Choroid plexus epithelial cell (primary cell): ENCODE measurements at regions not wholly inside any gene's neighbourhood (a gene's known extent, or its start where the extent isn't known, plus 50 kb on each side); places are given as distances from the start of the nearest gene placed in this dataset.

Experiments
- DNase-seq: peaks from one replicate; pipeline ENCODE4 v3.0.0-alpha.2; 2010; ENCODE audit warnings: low read depth
- H3K4me3 ChIP-seq: 2 replicates; pipeline ENCODE4 v1.5.1; 2011; ENCODE audit warnings: low read depth, mild to moderate bottlenecking, control low read depth, low read length, moderate library complexity
- TF ChIP-seq, protein P1 (sequence below): conservative IDR thresholded peaks from 2 replicates; pipeline ENCODE4 v1.5.1; 2011; ENCODE audit warnings: low read depth, mild to moderate bottlenecking, control low read depth, inconsistent platforms, low read length, moderate library complexity

DNA sequence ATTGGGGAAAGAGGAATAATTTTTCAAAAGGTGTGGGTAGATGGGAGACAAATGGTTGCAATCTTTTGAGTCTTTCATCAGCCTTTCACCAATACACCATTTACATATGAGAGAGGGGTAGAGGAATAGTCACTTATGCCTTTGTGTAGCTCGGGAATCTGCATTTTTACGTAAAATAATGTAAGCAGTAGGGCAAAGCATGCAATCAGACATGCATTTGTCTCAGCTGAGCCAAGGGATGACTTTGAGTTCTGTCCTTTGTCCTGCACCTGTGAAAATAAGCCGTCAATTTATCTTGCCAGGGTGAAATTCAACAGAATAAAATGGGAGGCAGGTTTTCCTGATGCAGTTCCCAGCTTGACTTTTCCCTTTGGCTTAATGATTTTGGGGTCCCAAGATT is 1473.4 kb upstream of the TENM3 start:
- TF ChIP-seq, protein P1, sequence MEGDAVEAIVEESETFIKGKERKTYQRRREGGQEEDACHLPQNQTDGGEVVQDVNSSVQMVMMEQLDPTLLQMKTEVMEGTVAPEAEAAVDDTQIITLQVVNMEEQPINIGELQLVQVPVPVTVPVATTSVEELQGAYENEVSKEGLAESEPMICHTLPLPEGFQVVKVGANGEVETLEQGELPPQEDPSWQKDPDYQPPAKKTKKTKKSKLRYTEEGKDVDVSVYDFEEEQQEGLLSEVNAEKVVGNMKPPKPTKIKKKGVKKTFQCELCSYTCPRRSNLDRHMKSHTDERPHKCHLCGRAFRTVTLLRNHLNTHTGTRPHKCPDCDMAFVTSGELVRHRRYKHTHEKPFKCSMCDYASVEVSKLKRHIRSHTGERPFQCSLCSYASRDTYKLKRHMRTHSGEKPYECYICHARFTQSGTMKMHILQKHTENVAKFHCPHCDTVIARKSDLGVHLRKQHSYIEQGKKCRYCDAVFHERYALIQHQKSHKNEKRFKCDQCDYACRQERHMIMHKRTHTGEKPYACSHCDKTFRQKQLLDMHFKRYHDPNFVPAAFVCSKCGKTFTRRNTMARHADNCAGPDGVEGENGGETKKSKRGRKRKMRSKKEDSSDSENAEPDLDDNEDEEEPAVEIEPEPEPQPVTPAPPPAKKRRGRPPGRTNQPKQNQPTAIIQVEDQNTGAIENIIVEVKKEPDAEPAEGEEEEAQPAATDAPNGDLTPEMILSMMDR, result no peak
- no peak overlapping the region for H3K4me3 ChIP-seq
- no peak for DNase-seq

DNA sequence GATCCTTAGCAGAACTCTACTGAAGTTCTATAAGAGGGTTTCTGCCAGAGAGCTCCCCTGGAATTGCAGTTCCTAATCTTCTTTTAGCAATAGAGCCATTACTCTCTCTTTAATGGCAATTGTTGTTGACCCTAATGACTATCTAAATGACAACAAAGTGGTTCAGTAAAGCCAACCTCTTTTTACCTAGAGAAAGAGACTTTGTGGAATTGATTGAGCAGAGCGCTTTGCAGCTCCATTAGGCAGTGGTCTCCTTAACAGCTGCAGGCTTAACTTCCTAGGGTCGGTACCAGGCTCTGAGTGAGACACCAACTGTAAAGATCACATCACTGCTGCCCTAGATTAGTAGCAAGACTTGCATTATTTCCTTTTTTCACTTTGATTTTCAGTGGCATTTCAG is 1472.9 kb upstream of the TENM3 start:
- TF ChIP-seq, protein P1, result no peak
- no peak for DNase-seq
- no peak overlapping the region for H3K4me3 ChIP-seq

DNA sequence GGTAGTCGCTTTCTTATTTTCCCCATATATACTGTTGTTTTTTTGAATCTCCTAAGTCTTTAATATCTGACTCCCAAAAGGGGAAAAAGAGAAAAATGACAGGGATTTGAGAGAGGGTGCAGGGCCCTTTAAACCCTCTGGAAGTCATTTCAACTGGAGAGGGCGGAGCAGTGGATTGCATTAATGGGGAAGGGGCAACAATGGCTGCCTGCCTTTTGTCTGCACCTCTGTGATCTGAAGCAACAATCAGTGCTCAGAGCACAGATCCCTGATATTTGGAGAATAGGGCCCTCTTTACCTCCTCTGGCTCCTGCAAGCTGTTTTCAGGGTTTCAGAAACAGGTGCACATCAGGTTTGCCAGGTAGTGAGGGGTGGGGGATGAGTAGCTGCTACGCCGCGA is 1458.3 kb upstream of the TENM3 start:
- TF ChIP-seq, protein P1, result no peak
- DNase-seq, result no peak
- H3K4me3 ChIP-seq, result no peak overlapping the region

DNA sequence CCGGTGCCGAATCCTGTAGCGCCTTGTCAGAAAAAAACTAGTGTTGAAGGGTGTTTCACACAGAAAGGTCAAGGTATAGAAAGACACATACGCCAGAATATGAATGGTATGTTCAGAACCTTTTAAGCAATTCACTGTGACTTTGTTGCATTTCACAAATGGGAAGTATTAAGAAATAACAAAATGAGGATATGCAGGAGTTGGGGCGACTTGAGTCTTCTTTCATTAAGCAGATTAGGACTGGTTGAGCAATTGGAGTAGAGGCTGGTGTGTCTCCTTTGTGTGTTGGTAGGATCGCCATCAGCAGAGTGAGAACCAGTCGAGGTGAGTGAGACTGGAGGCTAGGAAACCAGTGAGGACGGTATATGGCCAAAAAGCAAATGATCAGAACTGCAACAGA is 1454.5 kb upstream of the TENM3 start:
- no peak overlapping the region for H3K4me3 ChIP-seq
- no peak for DNase-seq
- TF ChIP-seq, protein P1, result no peak

DNA sequence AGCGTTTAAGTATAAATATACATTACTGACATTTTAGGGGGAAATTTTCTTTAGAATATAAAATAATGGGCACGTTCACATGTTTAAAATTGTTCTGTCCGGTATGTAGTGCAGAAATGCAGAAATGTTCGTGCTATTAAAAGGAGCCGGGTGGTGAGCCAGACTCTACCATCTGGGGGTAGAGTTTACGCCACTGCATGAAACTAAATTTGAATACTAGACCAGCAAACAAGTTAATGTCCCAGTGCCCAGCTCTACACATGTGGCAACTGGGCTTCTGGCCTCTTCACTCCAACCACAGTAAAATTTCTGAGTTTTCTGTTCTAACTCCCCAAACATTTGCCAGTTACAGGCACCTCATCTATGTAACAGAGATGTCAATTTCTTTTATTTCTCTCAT is 1453.3 kb upstream of the TENM3 start:
- no peak overlapping the region for H3K4me3 ChIP-seq
- TF ChIP-seq, protein P1, result no peak
- DNase-seq, result no peak

DNA sequence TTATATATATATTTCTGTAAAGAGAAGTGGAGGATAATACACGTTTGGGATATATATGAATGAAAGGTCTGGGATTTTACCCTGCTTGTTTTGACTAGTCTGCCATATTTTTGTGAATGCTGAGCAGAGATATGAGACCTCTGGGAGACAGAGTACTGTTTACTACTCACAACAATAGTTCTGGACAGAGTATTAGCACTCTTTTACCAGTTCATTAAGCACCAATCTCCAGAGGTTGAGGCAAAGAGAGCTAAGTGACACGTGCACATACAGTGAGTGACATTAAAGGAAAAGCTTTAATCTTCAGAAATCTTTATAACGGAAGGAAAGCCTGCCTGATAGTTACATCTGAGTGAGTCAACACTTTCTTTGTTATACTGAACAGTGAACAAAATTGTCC is 1452.7 kb upstream of the TENM3 start:
- TF ChIP-seq, protein P1, result no peak
- no peak for DNase-seq
- H3K4me3 ChIP-seq, result no peak overlapping the region

DNA sequence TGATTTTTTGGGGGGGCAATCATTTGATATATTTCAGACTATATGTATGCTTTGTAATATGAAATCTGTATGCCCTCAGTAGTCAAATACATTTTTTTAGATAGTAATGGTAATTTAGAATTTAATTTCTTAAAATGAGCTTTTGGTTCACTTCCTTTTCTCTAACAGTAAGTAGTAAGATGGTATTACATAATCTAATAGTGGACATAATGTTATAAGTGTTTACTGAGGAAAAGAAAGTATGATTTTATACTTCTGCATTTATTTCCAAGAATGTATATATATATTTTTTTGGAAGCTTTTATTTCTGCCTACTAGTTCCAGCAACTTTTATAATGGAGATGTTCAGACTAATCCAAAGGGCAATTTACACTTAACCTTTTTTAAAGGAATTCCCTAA is 1450.7 kb upstream of the TENM3 start:
- TF ChIP-seq, protein P1, result no peak
- H3K4me3 ChIP-seq, result no peak overlapping the region
- DNase-seq, result no peak
